BLaER1 treated with 17β-estradiol and CSF1 and Interleukin-3, amounts not matched to agents 10 nM and 100 nM (cell line): ENCODE measurements at regions not wholly inside any gene's neighbourhood (a gene's known extent, or its start where the extent isn't known, plus 50 kb on each side); places are given as distances from the start of the nearest gene placed in this dataset.

Source experiments
- H3K27ac ChIP-seq, 11 experiments: shearing (Covaris generic); formaldehyde crosslinking; 2 replicates each; pipeline ENCODE4 v1.8.1; 2022
- H3K27me3 ChIP-seq, 11 experiments: shearing (Covaris generic); formaldehyde crosslinking; 2 replicates each; pipeline ENCODE4 v1.8.1; 2022
- H3K36me3 ChIP-seq, 11 experiments: shearing (Covaris generic); formaldehyde crosslinking; 2 replicates each; pipeline ENCODE4 v1.8.1; 2022
- H3K4me1 ChIP-seq, 10 experiments: shearing (Covaris generic); formaldehyde crosslinking; 2 replicates each; pipeline ENCODE4 v1.8.1; 2022
- H3K4me2 ChIP-seq, 11 experiments: shearing (Covaris generic); formaldehyde crosslinking; 2 replicates each; pipeline ENCODE4 v1.8.1; 2022
- H3K4me3 ChIP-seq, 10 experiments: shearing (Covaris generic); formaldehyde crosslinking; 2 replicates each; pipeline ENCODE4 v1.8.1; 2022
- H3K9ac ChIP-seq, 11 experiments: shearing (Covaris generic); formaldehyde crosslinking; 2 replicates each; pipeline ENCODE4 v1.8.1; 2022
- H3K9me3 ChIP-seq, 11 experiments: shearing (Covaris generic); formaldehyde crosslinking; replicated peaks in 1 of 11; 2 replicates each; pipeline ENCODE4 v1.8.1; 2022
- H4K20me1 ChIP-seq, 11 experiments: shearing (Covaris generic); formaldehyde crosslinking; 2 replicates each; pipeline ENCODE4 v1.8.1; 2022
- Cebpa-rat ChIP-seq, 11 experiments: shearing (Covaris generic); IDR thresholded peaks; 2 replicates each; pipeline ENCODE4 v1.8.1; 2022

GRCh38 chr4:19417256-19417655 lies 834.4 kb upstream of the SLIT2 start:
- no peak for TF ChIP-seq Cebpa-rat (IDR thresholded peaks at IDR 0.05)
- H3K4me2 ChIP-seq, result no peak overlapping the region

DNA sequence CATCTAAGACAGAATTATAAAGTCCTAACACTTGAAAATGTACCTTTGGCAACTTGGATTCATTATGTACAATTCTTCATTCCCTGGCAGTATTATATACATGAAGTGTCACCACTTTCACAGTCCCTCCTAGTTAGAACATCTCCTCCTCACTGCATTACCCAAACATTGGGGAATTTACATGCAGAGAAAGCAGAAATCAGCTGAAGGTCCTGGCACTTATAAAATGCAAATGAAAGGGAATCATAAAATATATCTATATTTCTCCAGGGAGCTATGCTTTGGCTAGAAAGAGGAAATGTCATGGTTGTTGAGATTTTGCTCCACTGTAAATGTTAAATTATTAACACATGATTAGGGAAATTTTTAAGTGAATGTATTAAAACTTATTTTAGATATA lies 835.6 kb upstream of the SLIT2 start:
- H3K4me2 ChIP-seq, result no peak overlapping the region
- H3K9ac ChIP-seq, result no peak overlapping the region
- H3K9me3 ChIP-seq, result no peaks in the 10 kb centered on the region
- H3K4me1 ChIP-seq, result no peaks in the 10 kb centered on the region
- TF ChIP-seq Cebpa-rat (IDR thresholded peaks at IDR 0.05), result no peak
- H3K4me3 ChIP-seq, result no peak overlapping the region
- no peaks in the 10 kb centered on the region for H3K27me3 ChIP-seq
- H3K36me3 ChIP-seq, result no peaks in the 10 kb centered on the region
- H4K20me1 ChIP-seq, result no peaks in the 10 kb centered on the region
- H3K27ac ChIP-seq, result no peak overlapping the region

More at GRCh38 chr4:19417256-19417655, 834.4 kb upstream of the SLIT2 start:
- H3K4me3 ChIP-seq, result no peak overlapping the region
- H3K9me3 ChIP-seq, result no peaks in the 10 kb centered on the region
- no peak overlapping the region for H3K9ac ChIP-seq
- no peaks in the 10 kb centered on the region for H4K20me1 ChIP-seq
- no peak overlapping the region for H3K27ac ChIP-seq
- H3K36me3 ChIP-seq, result no peaks in the 10 kb centered on the region
- H3K27me3 ChIP-seq, result no peaks in the 10 kb centered on the region
- H3K4me1 ChIP-seq, result no peaks in the 10 kb centered on the region

GRCh38 chr4:19408490-19408889 lies 843.2 kb upstream of the SLIT2 start:
- Histone ChIP-seq H3K27me3 (no peaks in the 10 kb centered on the region), H4K20me1 (no peaks in the 10 kb centered on the region), H3K36me3 (no peaks in the 10 kb centered on the region), H3K4me2 (no peak overlapping the region), H3K9ac (no peak overlapping the region), H3K4me3 (no peak overlapping the region), H3K4me1 (no peaks in the 10 kb centered on the region), H3K27ac (no peak overlapping the region), H3K9me3 (no peaks in the 10 kb centered on the region)
- no peak for TF ChIP-seq Cebpa-rat (IDR thresholded peaks at IDR 0.05)

GRCh38 chr4:19406789-19407188 lies 844.9 kb upstream of the SLIT2 start:
- Histone ChIP-seq H3K4me1 (no peaks in the 10 kb centered on the region), H3K4me3 (no peak overlapping the region), H3K4me2 (no peak overlapping the region), H3K9me3 (no peaks in the 10 kb centered on the region), H3K36me3 (no peaks in the 10 kb centered on the region), H4K20me1 (no peaks in the 10 kb centered on the region), H3K9ac (no peak overlapping the region), H3K27ac (no peak overlapping the region), H3K27me3 (no peaks in the 10 kb centered on the region)
- TF ChIP-seq Cebpa-rat (IDR thresholded peaks at IDR 0.05), result no peak

GRCh38 chr4:19403786-19404370 lies 847.8 kb upstream of the SLIT2 start:
- Histone ChIP-seq H3K27ac (no peak overlapping the region), H3K4me1 (no peaks in the 10 kb centered on the region), H3K4me3 (no peak overlapping the region), H3K4me2 (no peak overlapping the region), H3K9me3 (no peaks in the 10 kb centered on the region), H3K36me3 (no peaks in the 10 kb centered on the region), H3K27me3 (no peaks in the 10 kb centered on the region), H3K9ac (no peak overlapping the region), H4K20me1 (no peaks in the 10 kb centered on the region)
- no peak for TF ChIP-seq Cebpa-rat (IDR thresholded peaks at IDR 0.05)

- Histone ChIP-seq H3K9ac (no peak overlapping the region), H3K27me3 (no peaks in the 10 kb centered on the region), H3K36me3 (no peaks in the 10 kb centered on the region), H3K4me2 (no peak overlapping the region), H3K9me3 (no peaks in the 10 kb centered on the region), H4K20me1 (no peaks in the 10 kb centered on the region), H3K4me3 (no peak overlapping the region), H3K27ac (no peak overlapping the region), H3K4me1 (no peaks in the 10 kb centered on the region)
- TF ChIP-seq Cebpa-rat (IDR thresholded peaks at IDR 0.05), result no peak
Measured at GRCh38 chr4:19402581-19403065, 849.1 kb upstream of the SLIT2 start.

- H3K4me1 ChIP-seq, result no peaks in the 10 kb centered on the region
- no peak overlapping the region for H3K4me3 ChIP-seq
- no peak overlapping the region for H3K9ac ChIP-seq
- no peaks in the 10 kb centered on the region for H4K20me1 ChIP-seq
- H3K36me3 ChIP-seq, result no peaks in the 10 kb centered on the region
- no peak for TF ChIP-seq Cebpa-rat (IDR thresholded peaks at IDR 0.05)
- H3K4me2 ChIP-seq, result no peak overlapping the region
- no peaks in the 10 kb centered on the region for H3K27me3 ChIP-seq
- H3K9me3 ChIP-seq, result no peaks in the 10 kb centered on the region
- no peak overlapping the region for H3K27ac ChIP-seq
Measured at GRCh38 chr4:19401301-19402080, 850.2 kb upstream of the SLIT2 start.

GRCh38 chr4:19400820-19401219 lies 850.9 kb upstream of the SLIT2 start:
- H4K20me1 ChIP-seq, result no peaks in the 10 kb centered on the region
- no peaks in the 10 kb centered on the region for H3K9me3 ChIP-seq
- no peak for TF ChIP-seq Cebpa-rat (IDR thresholded peaks at IDR 0.05)
- H3K4me2 ChIP-seq, result no peak overlapping the region
- H3K36me3 ChIP-seq, result no peaks in the 10 kb centered on the region
- no peaks in the 10 kb centered on the region for H3K4me1 ChIP-seq
- no peak overlapping the region for H3K27ac ChIP-seq
- H3K4me3 ChIP-seq, result no peak overlapping the region
- no peak overlapping the region for H3K9ac ChIP-seq
- H3K27me3 ChIP-seq, result no peaks in the 10 kb centered on the region

DNA sequence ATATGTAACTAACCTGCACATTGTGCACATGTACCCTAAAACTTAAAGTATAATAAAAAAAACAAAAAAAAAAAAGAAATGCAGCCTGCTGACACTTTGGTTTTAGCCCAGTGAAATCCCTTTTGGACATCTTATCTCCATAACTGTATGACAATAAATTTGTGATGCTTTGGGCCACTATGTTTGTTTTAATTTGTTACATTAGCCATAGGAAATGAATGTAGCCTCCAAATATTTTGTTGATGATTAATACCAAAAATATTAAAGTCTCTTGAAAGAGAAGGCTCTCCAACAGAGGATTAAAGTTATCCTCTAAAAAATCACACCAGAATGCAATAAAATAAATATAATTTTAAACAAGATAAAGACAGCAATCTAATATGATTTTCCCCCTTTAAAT lies 852.7 kb upstream of the SLIT2 start:
- H3K9ac ChIP-seq, result no peak overlapping the region
- no peaks in the 10 kb centered on the region for H3K4me1 ChIP-seq
- H3K27ac ChIP-seq, result no peak overlapping the region
- H3K9me3 ChIP-seq, result no peaks in the 10 kb centered on the region
- no peak overlapping the region for H3K4me3 ChIP-seq
- H3K27me3 ChIP-seq, result no peaks in the 10 kb centered on the region
- no peaks in the 10 kb centered on the region for H3K36me3 ChIP-seq
- no peak for TF ChIP-seq Cebpa-rat (IDR thresholded peaks at IDR 0.05)
- H3K4me2 ChIP-seq, result no peak overlapping the region
- H4K20me1 ChIP-seq, result no peaks in the 10 kb centered on the region

DNA sequence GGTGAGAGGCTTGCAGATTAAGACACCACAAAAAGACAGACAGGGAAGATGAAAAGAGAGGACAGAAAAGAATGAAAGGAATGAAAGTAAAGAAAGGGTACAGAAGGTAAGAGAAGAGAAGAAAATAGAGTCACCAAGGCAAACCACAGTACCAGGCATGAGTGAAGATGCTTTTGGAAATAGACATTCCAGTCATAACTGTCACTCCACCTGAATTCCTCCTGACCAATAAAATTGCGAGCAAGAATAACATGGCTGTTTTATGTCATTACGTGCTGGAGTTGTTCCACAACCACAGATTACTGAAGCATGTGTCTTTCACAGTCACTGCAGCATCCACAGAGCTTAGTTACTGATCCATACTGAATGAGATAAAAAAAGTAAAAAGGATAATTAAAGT lies 864.9 kb upstream of the SLIT2 start:
- H3K9ac ChIP-seq, result no peak overlapping the region
- H3K36me3 ChIP-seq, result no peaks in the 10 kb centered on the region

More for the DNA sequence above, 864.9 kb upstream of the SLIT2 start:
- Histone ChIP-seq H4K20me1 (no peaks in the 10 kb centered on the region), H3K4me2 (no peak overlapping the region), H3K27me3 (no peaks in the 10 kb centered on the region), H3K4me1 (no peaks in the 10 kb centered on the region), H3K9me3 (no peaks in the 10 kb centered on the region), H3K4me3 (no peak overlapping the region), H3K27ac (no peak overlapping the region)
- TF ChIP-seq Cebpa-rat (IDR thresholded peaks at IDR 0.05), result no peak
